ENCODE measurements at regions not wholly inside any gene's neighbourhood (a gene's known extent, or its start where the extent isn't known, plus 50 kb on each side); places are given as distances from the start of the nearest gene placed in this dataset.

GRCh38 chr5:5585751-5586341 lies 163.4 kb downstream of the ICE1 start:
- no peak overlapping the region for H3K4me3 ChIP-seq
- H3K27ac ChIP-seq: no peak overlapping the region
- H3K36me3 ChIP-seq: no peaks in the 10 kb centered on the region
- no peaks in the 10 kb centered on the region for H3K27me3 ChIP-seq (replicated peaks; ENCODE audit: insufficient read depth)
- no peaks in the 10 kb centered on the region for H3K9me3 ChIP-seq
- TF ChIP-seq POLR2A (IDR thresholded peaks at IDR 0.05) (no peak), POLR2AphosphoS5 (IDR thresholded peaks at IDR 0.05) (no peak)
- TF ChIP-seq, protein P1, sequence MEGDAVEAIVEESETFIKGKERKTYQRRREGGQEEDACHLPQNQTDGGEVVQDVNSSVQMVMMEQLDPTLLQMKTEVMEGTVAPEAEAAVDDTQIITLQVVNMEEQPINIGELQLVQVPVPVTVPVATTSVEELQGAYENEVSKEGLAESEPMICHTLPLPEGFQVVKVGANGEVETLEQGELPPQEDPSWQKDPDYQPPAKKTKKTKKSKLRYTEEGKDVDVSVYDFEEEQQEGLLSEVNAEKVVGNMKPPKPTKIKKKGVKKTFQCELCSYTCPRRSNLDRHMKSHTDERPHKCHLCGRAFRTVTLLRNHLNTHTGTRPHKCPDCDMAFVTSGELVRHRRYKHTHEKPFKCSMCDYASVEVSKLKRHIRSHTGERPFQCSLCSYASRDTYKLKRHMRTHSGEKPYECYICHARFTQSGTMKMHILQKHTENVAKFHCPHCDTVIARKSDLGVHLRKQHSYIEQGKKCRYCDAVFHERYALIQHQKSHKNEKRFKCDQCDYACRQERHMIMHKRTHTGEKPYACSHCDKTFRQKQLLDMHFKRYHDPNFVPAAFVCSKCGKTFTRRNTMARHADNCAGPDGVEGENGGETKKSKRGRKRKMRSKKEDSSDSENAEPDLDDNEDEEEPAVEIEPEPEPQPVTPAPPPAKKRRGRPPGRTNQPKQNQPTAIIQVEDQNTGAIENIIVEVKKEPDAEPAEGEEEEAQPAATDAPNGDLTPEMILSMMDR (IDR thresholded peaks at IDR 0.05): no peak
- DNase-seq (ENCODE audit: low spot score): no peak
- no peaks in the 10 kb centered on the region for H3K4me1 ChIP-seq (replicated peaks)
- WGBS: 79% methylated on average over 6 of the region's 6 CpGs
- intact Hi-C loops (cut with DNase I): no loop called here

- Histone ChIP-seq H3K36me3 (no peaks in the 10 kb centered on the region), H3K27me3 (replicated peaks; ENCODE audit: insufficient read depth) (no peaks in the 10 kb centered on the region), H3K27ac (no peak overlapping the region), H3K9me3 (no peaks in the 10 kb centered on the region), H3K4me3 (no peak overlapping the region), H3K4me1 (replicated peaks) (no peaks in the 10 kb centered on the region)
- no peak for DNase-seq (ENCODE audit: low spot score)
- WGBS: 80% methylated on average over 4 of the region's 4 CpGs
- TF ChIP-seq, protein P1 (IDR thresholded peaks at IDR 0.05): no peak
- no peak for TF ChIP-seq POLR2A (IDR thresholded peaks at IDR 0.05)
- intact Hi-C loops (cut with DNase I): no loop called here
Observed at GRCh38 chr5:5584751-5585150, 162.3 kb downstream of the ICE1 start.

GRCh38 chr5:5584236-5584745 lies 161.8 kb downstream of the ICE1 start:
- Histone ChIP-seq H3K27ac (no peak overlapping the region), H3K27me3 (replicated peaks; ENCODE audit: insufficient read depth) (no peaks in the 10 kb centered on the region), H3K4me1 (replicated peaks) (no peaks in the 10 kb centered on the region), H3K4me3 (no peak overlapping the region), H3K9me3 (no peaks in the 10 kb centered on the region), H3K36me3 (no peaks in the 10 kb centered on the region)
- intact Hi-C loops (cut with DNase I): no loop called here
- no peak for DNase-seq (ENCODE audit: low spot score)
- WGBS: 89% methylated on average over 3 of the region's 3 CpGs
- TF ChIP-seq, protein P1 (IDR thresholded peaks at IDR 0.05): no peak
- TF ChIP-seq POLR2AphosphoS5 (IDR thresholded peaks at IDR 0.05) (no peak), POLR2A (IDR thresholded peaks at IDR 0.05) (no peak)

DNA sequence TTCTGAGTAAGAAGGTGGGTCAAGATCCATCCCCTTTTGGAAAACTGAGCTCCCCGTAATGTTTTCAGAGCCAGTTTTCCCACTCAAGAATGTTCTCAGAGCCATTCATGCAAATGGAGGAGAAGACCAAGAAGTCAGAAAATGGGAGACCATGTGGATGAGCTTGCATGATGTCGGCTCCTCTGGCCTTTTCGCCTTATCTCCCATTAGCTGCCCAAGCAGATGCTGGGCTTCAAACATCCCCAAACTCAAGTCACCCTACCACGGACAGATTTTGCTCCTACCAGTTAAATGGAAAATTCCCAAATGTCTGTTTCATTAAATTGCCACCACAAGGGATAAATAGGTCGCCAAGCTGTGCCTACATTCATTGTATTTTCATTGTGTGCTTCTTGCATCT lies 161.4 kb downstream of the ICE1 start:
- DNase-seq (ENCODE audit: low spot score): no peak
- Histone ChIP-seq H3K27ac (no peak overlapping the region), H3K4me3 (no peak overlapping the region), H3K36me3 (no peaks in the 10 kb centered on the region), H3K9me3 (no peaks in the 10 kb centered on the region), H3K4me1 (replicated peaks) (no peaks in the 10 kb centered on the region), H3K27me3 (replicated peaks; ENCODE audit: insufficient read depth) (no peaks in the 10 kb centered on the region)
- TF ChIP-seq POLR2A (IDR thresholded peaks at IDR 0.05) (no peak), POLR2AphosphoS5 (IDR thresholded peaks at IDR 0.05) (no peak)
- TF ChIP-seq, protein P1 (IDR thresholded peaks at IDR 0.05): no peak
- 88% methylated on average over 5 of the region's 5 CpGs for WGBS
- intact Hi-C loops (cut with DNase I): no loop called here

DNA sequence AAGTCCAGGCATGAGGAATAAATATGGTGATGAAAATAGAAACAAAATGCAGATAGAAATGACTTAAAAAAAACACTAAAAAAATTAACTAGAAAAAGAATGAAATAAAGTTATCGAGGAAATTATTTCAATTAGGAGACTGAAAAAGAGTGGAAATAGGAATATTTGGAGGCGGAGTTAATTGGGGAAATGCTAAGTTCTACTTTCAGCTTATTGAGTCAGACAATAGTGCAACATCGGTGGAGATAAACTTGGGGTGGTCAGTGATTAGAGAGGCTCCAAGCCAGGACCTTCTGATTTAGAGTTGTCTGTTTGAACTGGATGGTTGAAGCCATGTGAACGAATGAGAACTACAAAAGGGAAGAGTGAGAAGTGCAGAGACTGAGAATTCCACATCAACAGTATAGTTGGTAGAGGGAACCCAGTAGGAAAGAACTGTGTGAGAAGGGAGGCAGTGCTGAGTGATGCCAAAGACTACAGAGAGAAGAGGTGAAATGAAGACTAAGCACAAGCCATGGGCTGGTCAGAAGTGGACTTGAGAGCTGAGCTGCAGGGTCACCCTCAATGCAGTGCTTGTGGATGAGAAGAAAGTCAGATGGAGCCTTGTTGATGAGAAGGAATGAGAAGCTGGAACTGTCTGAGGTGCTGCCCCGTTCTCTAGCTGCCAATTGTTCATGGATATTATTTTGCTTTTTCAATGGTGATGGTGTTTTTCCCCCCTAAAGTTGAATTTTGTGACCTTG lies 160.7 kb downstream of the ICE1 start:
- WGBS: 87% methylated on average over 5 of the region's 5 CpGs
- Histone ChIP-seq H3K9me3 (no peaks in the 10 kb centered on the region), H3K4me1 (replicated peaks) (no peaks in the 10 kb centered on the region), H3K4me3 (no peak overlapping the region), H3K27ac (no peak overlapping the region), H3K36me3 (no peaks in the 10 kb centered on the region), H3K27me3 (replicated peaks; ENCODE audit: insufficient read depth) (no peaks in the 10 kb centered on the region)
- intact Hi-C loops (cut with DNase I): no loop called here
- DNase-seq (ENCODE audit: low spot score): no peak
- TF ChIP-seq POLR2A (IDR thresholded peaks at IDR 0.05) (no peak), POLR2AphosphoS5 (IDR thresholded peaks at IDR 0.05) (no peak)
- TF ChIP-seq, protein P1 (IDR thresholded peaks at IDR 0.05): no peak
